Neural progenitor cell (in vitro differentiated cells): ENCODE measurements at regions not wholly inside any gene's neighbourhood (a gene's known extent, or its start where the extent isn't known, plus 50 kb on each side); places are given as distances from the start of the nearest gene placed in this dataset.

Source experiments
- DNase-seq: peaks from one replicate; pipeline ENCODE4 v3.0.0-alpha.2; 2016; ENCODE audit warnings: low spot score
- H2AFZ ChIP-seq: fragments of 200-600 bp; sonication (generic); replicated peaks from 2 replicates; pipeline ENCODE4 v1.6.1; 2016; ENCODE audit warnings: antibody characterized with exemption
- H3F3A ChIP-seq: fragments of 200-600 bp; sonication (generic); 2 replicates; pipeline ENCODE4 v1.6.1; 2016; ENCODE audit warnings: antibody characterized with exemption, low read depth
- H3K27ac ChIP-seq: fragments of 200-600 bp; sonication (generic); 2 replicates; pipeline ENCODE4 v1.5.1; 2016; ENCODE audit warnings: mild to moderate bottlenecking
- H3K27me3 ChIP-seq: fragments of 200-600 bp; sonication (generic); 2 replicates; pipeline ENCODE4 v1.6.1; 2016; ENCODE audit warnings: mild to moderate bottlenecking, moderate library complexity
- H3K36me3 ChIP-seq: fragments of 200-600 bp; sonication (generic); 2 replicates; pipeline ENCODE4 v1.5.1; 2016
- H3K4me1 ChIP-seq: fragments of 200-600 bp; sonication (generic); 2 replicates; pipeline ENCODE4 v1.6.1; 2016; ENCODE audit warnings: mixed run types
- H3K4me2 ChIP-seq: fragments of 200-600 bp; sonication (generic); 2 replicates; pipeline ENCODE4 v1.6.1; 2016
- H3K4me3 ChIP-seq: fragments of 200-600 bp; sonication (generic); 2 replicates; pipeline ENCODE4 v1.5.1; 2016
- H3K79me2 ChIP-seq: fragments of 200-600 bp; sonication (generic); 2 replicates; pipeline ENCODE4 v1.6.1; 2016; ENCODE audit warnings: low read depth
- H3K9ac ChIP-seq: fragments of 200-600 bp; sonication (generic); 2 replicates; pipeline ENCODE4 v1.6.1; 2016
- H3K9me3 ChIP-seq: fragments of 200-600 bp; sonication (generic); 2 replicates; pipeline ENCODE4 v1.5.1; 2016; ENCODE audit warnings: low read depth
- H4K20me1 ChIP-seq: fragments of 200-600 bp; sonication (generic); 2 replicates; pipeline ENCODE4 v1.6.1; 2016; ENCODE audit warnings: low read depth
- H3K27ac Mint-ChIP-seq: 3 replicates; pipeline ENCODE4 v1.8.0; 2021; ENCODE audit warnings: mixed read lengths
- H3K27me3 Mint-ChIP-seq: 2 replicates; pipeline ENCODE4 v1.8.0; 2022; ENCODE audit warnings: low read depth, mild to moderate bottlenecking, inconsistent platforms, moderate library complexity, mixed read lengths; ENCODE audit not compliant: insufficient read depth
- H3K36me3 Mint-ChIP-seq: 3 replicates; pipeline ENCODE4 v1.8.0; 2021; ENCODE audit warnings: mixed read lengths
- H3K4me1 Mint-ChIP-seq: 3 replicates; pipeline ENCODE4 v1.8.0; 2021; ENCODE audit warnings: mixed read lengths
- H3K4me3 Mint-ChIP-seq: 3 replicates; pipeline ENCODE4 v1.8.0; 2021; ENCODE audit warnings: mild to moderate bottlenecking, moderate library complexity, mixed read lengths
- H3K9me3 Mint-ChIP-seq: 3 replicates; pipeline ENCODE4 v1.8.0; 2020; ENCODE audit warnings: mixed read lengths
- EZH2 ChIP-seq: fragments of 200-600 bp; sonication (generic); IDR thresholded peaks from 2 replicates; pipeline ENCODE4 v1.6.1; 2017; ENCODE audit warnings: antibody characterized with exemption, mild to moderate bottlenecking, moderate library complexity
- EZH2phosphoT487 ChIP-seq: fragments of 200-600 bp; sonication (generic); IDR thresholded peaks from 2 replicates; pipeline ENCODE4 v1.6.1; 2017; ENCODE audit warnings: antibody characterized with exemption
- TF ChIP-seq, protein P1 (sequence below): fragments of 200-600 bp; sonication (generic); IDR thresholded peaks from 2 replicates; pipeline ENCODE4 v1.5.1; 2017; ENCODE audit warnings: antibody characterized with exemption, mild to moderate bottlenecking

DNA sequence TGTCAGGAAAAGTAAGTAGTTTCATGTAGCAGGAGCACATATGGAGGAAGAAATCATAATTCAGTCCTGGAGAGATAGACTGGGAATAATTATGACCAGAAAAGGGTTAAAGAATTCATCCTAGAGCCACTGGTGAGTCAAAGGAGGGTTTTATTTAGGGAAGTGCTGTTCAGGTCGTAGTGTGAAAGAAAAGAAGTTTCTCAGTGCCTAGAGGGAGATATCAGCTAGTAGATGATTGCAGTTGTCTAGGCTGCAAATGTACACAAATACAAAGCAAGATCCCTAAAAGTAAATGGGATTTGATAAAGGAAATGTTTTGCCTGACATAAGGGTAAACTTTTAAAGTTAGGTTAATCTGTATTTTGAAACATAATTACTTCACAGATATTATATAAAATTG is 403.2 kb downstream of the ACTRT1 start:
- Mint-ChIP-seq H3K4me1 (no peaks in the 10 kb centered on the region), H3K27me3 (no peaks in the 10 kb centered on the region), H3K36me3 (no peaks in the 10 kb centered on the region), H3K9me3 (no peaks in the 10 kb centered on the region), H3K27ac (no peak overlapping the region), H3K4me3 (no peak overlapping the region)
- Histone ChIP-seq H3K9me3 (peaks cover 3% of the 10 kb centered on the region), H3K4me1 (no peaks in the 10 kb centered on the region), H4K20me1 (no peaks in the 10 kb centered on the region), H3K4me2 (no peak overlapping the region), H2AFZ (no peak overlapping the region), H3K79me2 (no peaks in the 10 kb centered on the region), H3K27ac (no peak overlapping the region), H3K27me3 (no peaks in the 10 kb centered on the region), H3K36me3 (no peaks in the 10 kb centered on the region), H3K9ac (no peak overlapping the region), H3F3A (no peaks in the 10 kb centered on the region), H3K4me3 (no peak overlapping the region)
- no peak for TF ChIP-seq EZH2phosphoT487
- no peak for TF ChIP-seq EZH2
- TF ChIP-seq, protein P1, sequence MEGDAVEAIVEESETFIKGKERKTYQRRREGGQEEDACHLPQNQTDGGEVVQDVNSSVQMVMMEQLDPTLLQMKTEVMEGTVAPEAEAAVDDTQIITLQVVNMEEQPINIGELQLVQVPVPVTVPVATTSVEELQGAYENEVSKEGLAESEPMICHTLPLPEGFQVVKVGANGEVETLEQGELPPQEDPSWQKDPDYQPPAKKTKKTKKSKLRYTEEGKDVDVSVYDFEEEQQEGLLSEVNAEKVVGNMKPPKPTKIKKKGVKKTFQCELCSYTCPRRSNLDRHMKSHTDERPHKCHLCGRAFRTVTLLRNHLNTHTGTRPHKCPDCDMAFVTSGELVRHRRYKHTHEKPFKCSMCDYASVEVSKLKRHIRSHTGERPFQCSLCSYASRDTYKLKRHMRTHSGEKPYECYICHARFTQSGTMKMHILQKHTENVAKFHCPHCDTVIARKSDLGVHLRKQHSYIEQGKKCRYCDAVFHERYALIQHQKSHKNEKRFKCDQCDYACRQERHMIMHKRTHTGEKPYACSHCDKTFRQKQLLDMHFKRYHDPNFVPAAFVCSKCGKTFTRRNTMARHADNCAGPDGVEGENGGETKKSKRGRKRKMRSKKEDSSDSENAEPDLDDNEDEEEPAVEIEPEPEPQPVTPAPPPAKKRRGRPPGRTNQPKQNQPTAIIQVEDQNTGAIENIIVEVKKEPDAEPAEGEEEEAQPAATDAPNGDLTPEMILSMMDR: no peak
- no peak for DNase-seq

DNA sequence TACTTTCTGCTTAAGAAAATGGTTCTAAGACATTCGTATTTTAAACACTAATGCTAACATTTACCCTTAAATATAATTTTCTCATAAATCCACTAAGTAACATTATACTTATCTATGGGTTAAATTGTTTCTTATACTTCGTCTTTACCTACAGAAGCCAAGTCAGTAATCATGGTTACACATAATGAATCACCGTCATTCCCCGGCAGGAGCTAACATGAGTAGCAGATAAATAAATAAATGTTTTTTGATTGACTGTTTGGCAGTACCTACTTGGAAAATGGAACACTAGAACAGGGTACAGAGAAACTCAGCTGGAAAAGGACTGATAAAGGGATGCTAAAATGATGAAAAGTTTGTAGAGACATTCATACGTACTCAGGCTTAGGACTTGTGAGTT is 430.4 kb downstream of the ACTRT1 start:
- H2AFZ ChIP-seq: no peak overlapping the region
- no peaks in the 10 kb centered on the region for H3K36me3 Mint-ChIP-seq
- H3K27ac Mint-ChIP-seq: no peak overlapping the region
- no peaks in the 10 kb centered on the region for H3K9me3 ChIP-seq
- no peaks in the 10 kb centered on the region for H3K27me3 Mint-ChIP-seq
- no peak for DNase-seq
- H3F3A ChIP-seq: no peaks in the 10 kb centered on the region
- H3K36me3 ChIP-seq: no peaks in the 10 kb centered on the region
- no peaks in the 10 kb centered on the region for H3K27me3 ChIP-seq
- no peak overlapping the region for H3K4me3 ChIP-seq
- H3K4me1 ChIP-seq: no peaks in the 10 kb centered on the region
- H3K4me1 Mint-ChIP-seq: no peaks in the 10 kb centered on the region
- TF ChIP-seq, protein P1: no peak
- no peak for TF ChIP-seq EZH2phosphoT487
- TF ChIP-seq EZH2: no peak
- H3K79me2 ChIP-seq: no peaks in the 10 kb centered on the region
- no peak overlapping the region for H3K4me3 Mint-ChIP-seq
- H4K20me1 ChIP-seq: no peaks in the 10 kb centered on the region
- H3K9me3 Mint-ChIP-seq: peaks cover 2% of the 10 kb centered on the region
- no peak overlapping the region for H3K4me2 ChIP-seq
- no peak overlapping the region for H3K9ac ChIP-seq
- no peak overlapping the region for H3K27ac ChIP-seq

DNA sequence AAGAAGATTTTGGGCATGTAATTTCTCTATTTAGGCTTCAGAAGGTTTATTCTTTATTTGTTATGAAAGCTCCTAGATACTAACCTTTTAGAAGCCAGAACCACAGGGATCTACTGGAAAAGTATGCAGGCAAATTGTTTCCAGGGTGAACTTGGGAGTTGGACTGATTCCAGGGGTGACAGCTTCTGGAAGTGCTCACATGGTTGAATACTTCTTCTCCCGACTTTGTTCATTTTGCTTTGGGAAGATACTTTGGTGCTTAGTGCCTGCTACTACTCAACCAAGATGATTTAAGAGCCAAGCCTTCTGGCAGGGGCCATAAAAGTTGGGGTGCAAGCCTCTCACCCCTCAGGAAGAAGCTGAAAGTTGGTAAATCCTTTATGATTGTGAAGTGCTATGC is 445.6 kb downstream of the ACTRT1 start:
- Mint-ChIP-seq H3K4me3 (no peak overlapping the region), H3K36me3 (no peaks in the 10 kb centered on the region), H3K27me3 (no peaks in the 10 kb centered on the region), H3K9me3 (peaks cover 4% of the 10 kb centered on the region), H3K27ac (no peak overlapping the region), H3K4me1 (no peaks in the 10 kb centered on the region)
- Histone ChIP-seq H3K4me3 (no peak overlapping the region), H4K20me1 (no peaks in the 10 kb centered on the region), H3K9me3 (no peaks in the 10 kb centered on the region), H3F3A (no peaks in the 10 kb centered on the region), H2AFZ (no peak overlapping the region), H3K4me2 (no peak overlapping the region), H3K9ac (no peak overlapping the region), H3K79me2 (no peaks in the 10 kb centered on the region), H3K27ac (no peak overlapping the region), H3K4me1 (no peaks in the 10 kb centered on the region), H3K27me3 (no peaks in the 10 kb centered on the region), H3K36me3 (no peaks in the 10 kb centered on the region)
- TF ChIP-seq EZH2phosphoT487 (no peak), EZH2 (no peak)
- TF ChIP-seq, protein P1: no peak
- DNase-seq: no peak

DNA sequence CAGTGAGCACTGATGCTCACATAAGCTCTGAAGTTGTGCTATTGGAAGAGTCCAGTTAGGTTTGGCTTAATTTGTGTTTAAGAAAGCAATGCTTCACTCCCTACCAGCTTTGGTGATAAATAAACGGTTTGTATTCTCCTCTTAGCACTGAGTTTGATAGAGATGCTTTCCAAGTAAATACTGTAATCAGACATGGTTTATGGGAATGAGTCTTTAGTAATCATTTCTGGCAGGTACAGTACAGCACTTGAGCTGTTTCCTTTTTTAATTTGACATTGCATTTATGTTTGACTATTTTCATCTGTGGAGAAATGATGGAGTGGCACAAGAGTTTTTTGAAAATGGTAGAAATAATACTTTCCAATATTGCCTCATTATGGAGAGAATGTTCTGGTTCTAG is 455.3 kb downstream of the ACTRT1 start:
- H3K4me1 Mint-ChIP-seq: no peaks in the 10 kb centered on the region
- H3K36me3 Mint-ChIP-seq: no peaks in the 10 kb centered on the region
- Histone ChIP-seq H3K9me3 (no peaks in the 10 kb centered on the region), H4K20me1 (no peaks in the 10 kb centered on the region), H3K27ac (no peak overlapping the region), H3K27me3 (no peaks in the 10 kb centered on the region), H3K9ac (no peak overlapping the region), H3K4me1 (no peaks in the 10 kb centered on the region), H3K4me2 (no peak overlapping the region), H2AFZ (no peak overlapping the region), H3K36me3 (no peaks in the 10 kb centered on the region), H3K4me3 (no peak overlapping the region), H3F3A (no peaks in the 10 kb centered on the region), H3K79me2 (no peaks in the 10 kb centered on the region)
- H3K27ac Mint-ChIP-seq: no peak overlapping the region
- TF ChIP-seq EZH2 (no peak), EZH2phosphoT487 (no peak)
- TF ChIP-seq, protein P1: no peak
- H3K9me3 Mint-ChIP-seq: no peaks in the 10 kb centered on the region
- no peak for DNase-seq
- H3K4me3 Mint-ChIP-seq: no peak overlapping the region
- H3K27me3 Mint-ChIP-seq: peaks cover 3% of the 10 kb centered on the region
